HG03135 (cell line): ENCODE measurements at regions not wholly inside any gene's neighbourhood (a gene's known extent, or its start where the extent isn't known, plus 50 kb on each side); places are given as distances from the start of the nearest gene placed in this dataset.

ENCODE experiments used
- ATAC-seq: cut with Tn5 transposase; IDR thresholded peaks from one replicate; pipeline ENCODE4 v1.9.1; 2021; ENCODE audit warnings: mild to moderate bottlenecking, moderate library complexity; ENCODE audit not compliant: unreplicated experiment

DNA sequence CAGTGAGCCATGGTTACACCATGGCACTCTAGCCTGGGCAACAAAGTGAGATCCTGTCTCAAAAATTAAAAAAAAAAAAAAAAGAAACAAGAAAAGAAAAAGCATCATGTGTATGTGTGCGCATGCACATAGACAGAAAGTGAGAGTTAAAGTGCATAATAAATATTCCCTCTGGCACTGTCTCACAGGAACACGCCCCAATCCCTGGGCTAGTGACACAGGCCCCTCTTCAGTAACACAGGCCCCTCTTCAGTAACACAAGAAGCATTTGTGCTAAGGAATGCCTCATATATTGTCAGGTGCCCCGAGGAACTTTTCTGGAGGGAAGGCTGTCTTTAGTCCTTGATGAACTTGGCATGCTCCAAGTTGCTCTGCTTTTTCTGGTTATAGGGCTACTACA lies 57.5 kb downstream of the RPL27A start:
- ATAC-seq, result no peak

DNA sequence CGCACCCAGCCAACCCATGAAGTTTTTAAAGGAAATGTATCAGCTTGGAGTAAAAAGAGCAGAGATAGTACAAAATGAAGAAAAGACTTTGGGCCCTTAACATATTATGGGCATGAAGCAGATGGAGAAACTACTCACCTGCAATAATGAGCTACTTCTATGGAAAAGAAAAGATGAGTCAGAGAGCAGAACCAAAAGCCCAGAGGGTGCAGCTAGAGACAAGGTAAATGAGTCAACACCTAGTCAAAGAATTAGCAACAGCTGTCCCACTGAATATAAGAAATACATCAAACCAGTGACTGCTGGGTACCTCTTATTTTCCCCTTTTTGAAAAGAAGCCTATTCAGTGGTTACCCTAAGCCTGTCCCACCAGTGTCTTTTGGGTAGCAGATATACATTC lies 61.8 kb downstream of the RPL27A start:
- ATAC-seq, result no peak

DNA sequence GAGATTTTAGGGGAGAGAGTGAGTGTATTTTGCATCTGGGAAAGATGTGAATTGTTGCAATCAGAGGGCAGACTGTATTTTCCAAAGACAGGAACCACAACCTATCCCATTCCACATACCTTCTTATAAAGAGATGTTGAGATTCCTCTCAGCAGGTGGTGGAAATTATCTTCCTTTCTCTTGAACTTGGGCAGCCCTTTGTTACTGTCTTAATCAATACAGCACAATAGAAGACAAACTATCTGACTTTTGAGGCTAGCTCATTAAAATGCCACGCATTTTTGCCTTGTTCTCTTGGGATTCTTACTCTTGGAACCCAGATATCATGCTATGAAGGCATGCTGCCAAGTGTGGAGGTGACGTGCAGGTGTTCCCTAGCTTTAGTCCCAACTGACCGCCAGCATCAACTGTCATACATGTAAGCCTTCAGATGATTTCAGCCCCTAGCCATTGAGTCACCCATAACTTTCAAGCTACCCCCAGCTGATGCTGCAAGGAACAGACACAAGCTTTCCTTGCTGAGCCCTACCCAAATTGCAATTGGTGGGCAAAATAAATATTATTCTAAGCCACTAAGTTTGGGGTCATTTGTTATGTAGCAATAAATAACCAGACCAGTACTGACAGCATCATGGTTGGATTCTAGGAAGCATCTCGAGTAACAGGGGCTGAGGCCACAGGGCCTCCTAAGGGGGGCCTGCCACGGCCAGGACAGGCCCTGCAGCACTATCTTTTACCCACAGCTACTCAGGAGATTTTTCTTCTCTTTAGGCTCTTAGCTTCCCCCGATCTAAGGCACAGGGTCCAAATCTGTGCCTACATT lies 63.0 kb downstream of the RPL27A start:
- ATAC-seq, result no peak

DNA sequence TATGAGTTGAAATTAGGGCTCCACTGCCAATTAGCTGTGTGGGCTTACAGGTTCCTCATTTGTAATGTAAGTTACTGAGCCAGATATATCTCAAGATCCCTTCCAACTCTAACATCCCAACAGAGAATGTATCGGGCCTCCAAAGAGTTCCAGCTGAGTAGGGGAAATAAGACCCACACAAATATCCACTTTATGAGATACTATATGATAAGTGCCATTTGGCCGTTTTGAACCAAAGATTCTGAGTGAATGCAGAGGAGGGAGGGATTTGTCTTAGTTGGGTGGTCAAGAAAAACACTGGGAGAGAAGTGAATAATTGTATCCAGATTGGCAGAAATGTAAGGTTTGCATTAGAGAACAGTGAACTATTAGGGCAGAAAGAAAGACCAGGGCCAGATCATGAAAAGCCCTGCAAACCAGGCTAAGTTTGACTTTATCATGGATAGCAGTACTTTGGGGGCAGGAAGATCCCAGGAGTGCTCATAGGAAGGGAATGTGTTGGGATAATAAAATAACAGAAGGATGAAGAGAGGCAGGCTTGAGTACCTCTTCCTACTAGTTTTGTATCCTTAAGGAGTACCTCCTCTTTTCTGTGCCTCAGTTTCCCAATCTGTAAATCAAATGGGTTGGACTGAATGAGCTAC lies 63.9 kb downstream of the RPL27A start:
- ATAC-seq, result no peak

DNA sequence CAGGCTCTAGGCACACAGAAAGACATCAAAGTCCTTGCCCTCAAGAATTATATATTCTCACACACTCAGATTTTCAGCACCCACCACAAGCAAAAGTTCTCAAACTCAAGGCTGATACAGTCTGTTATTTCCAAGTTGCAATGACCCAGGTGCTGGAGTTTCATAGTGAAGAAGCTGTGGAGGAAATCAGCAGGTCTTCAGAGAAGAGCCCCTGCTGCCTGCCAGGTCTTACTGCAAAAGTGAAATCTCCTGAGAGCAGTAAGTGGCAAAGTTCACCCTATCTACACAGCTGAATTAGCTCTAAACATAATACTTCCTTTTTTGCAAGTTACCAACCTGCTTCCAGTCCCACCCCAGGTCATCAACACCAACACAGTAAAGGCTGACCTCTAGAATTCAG lies 64.6 kb downstream of the RPL27A start:
- ATAC-seq, result no peak

DNA sequence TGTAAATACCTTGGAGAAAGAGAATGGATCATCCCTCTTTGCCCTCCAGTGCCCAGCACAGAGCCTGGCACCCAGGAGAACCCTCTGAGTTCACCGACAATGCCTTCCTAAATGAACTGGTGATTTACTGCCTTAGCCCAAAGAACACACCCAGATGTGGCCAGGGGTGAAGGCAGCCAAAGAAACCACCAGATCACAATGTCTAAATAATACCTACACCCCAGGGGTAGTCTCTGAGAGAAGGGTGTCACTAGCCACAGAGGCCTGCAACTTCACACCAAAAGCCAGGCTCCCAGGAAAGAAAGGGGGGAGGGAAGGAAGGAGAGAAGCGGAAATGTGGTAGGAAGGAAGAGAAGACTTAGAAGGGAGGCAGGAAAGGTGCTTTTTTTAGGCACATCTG lies 65.7 kb downstream of the RPL27A start:
- ATAC-seq, result no peak

DNA sequence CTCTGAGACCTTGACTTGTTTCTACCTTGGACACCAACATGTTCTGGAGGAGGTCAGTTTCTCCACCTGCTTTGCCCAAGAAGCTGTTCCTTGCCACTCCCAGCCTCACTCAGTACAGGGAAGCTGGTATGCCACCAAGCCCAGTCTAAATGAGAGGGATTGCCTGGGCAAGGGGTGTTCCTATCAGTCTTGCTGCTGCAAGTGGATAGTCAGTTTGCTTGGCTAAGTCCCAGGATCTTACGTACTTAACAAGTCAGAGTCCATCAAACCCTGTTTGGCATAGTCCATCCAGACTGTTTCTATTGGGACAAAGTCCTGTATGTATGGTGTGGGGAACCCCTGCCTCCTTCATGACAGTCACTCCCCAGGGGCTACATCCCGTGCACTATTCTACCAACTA lies 66.6 kb downstream of the RPL27A start:
- no peak for ATAC-seq

DNA sequence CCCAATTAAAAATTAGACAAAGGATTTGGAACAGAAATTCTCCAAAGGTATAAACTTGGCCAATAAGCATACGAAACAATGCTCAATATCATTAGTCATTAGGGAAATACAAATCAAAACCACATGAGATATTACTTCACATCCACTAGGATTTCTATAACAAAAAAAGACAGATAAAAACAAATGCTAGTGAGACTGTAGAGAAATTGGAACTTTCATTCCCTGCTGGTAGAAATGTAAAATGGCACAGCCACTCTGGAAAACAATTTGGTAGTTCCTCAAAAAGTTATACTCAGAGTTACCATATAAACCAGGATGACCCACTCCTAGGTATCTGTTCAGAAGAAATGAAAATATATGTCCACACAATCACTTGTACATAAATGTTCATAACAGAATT lies 71.6 kb downstream of the RPL27A start:
- no peak for ATAC-seq

DNA sequence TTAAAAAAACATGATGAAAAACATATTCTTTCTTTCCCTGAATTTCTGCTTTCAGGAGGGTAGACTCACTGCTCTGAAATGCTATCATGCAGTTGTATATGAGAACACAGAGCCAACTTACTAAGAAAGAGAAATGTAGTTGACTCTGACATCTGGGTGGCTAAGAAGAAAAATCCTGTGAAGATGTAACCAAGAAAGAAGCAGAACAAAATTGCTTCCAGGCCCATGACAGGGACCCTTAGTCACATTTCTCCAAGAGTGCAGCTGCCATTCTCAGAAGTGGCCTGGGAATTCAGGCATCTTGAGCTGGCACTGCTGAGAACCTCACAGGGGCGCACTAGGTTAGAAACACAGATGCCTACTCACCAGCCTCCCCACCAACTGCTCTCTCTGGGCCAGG lies 73.6 kb downstream of the RPL27A start:
- no peak for ATAC-seq

DNA sequence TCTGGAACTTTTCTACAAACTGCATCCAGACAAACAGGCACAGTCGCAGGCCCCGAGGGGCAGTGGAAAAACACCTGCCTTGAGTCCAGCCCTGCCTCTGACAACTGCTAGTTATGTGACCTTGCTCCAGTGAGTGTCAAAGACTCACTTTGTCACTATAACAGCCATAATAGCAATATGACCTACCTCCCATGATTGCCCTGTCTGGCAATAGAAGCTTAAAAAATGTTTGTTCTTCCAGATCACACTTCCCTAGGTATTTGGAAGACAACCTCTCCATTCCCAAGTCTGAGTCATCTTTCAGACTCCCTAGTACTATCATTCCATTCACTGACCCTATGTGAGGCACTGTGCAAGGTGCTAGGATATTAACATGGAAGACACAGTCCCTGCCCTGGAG lies 74.5 kb downstream of the RPL27A start:
- ATAC-seq, result no peak

DNA sequence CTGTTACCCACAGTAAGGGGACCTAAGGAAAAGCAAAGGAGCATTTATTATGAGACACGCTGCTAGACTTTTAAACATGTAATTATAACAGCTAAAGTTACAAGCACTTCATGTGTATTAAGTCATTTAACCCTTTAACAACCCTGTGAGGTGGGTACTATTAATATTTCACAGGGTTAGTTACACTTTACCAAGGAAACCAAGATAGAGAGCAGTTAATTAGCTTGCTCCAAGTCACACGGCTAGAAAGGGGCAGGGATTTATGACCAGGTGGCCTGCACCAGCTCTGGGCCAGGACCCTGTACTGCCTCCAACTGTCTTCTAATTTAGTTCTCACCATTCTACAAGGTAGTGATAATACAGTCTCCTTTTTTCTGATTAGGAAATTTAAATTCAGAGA lies 74.9 kb downstream of the RPL27A start:
- ATAC-seq, result no peak

DNA sequence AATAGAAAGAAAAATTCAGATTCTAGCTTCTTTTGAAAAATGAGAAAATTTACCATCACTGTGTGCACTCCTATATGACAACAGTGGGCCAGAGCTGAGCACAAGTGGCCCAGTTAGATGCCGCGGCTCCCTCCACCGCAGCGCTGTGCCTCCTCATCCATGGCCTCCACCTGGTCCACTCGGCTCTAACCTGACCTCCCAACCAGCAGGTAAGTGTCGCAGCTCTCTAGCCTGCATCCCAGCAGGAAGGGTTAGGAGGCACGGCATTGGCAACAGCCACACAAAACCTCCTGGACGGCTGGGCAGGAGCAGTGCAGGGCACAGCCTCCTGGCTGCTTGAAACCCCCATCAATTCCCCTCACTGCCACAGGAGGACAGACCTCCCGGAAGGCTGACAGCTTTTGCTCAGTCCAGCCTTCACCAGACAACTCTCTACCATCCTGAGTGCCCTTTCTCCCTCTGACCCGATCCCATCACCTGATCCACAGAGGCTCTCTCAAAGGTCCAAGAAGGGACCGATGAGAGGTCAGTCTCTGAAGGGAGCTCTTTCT lies 76.1 kb downstream of the RPL27A start:
- ATAC-seq, result no peak

DNA sequence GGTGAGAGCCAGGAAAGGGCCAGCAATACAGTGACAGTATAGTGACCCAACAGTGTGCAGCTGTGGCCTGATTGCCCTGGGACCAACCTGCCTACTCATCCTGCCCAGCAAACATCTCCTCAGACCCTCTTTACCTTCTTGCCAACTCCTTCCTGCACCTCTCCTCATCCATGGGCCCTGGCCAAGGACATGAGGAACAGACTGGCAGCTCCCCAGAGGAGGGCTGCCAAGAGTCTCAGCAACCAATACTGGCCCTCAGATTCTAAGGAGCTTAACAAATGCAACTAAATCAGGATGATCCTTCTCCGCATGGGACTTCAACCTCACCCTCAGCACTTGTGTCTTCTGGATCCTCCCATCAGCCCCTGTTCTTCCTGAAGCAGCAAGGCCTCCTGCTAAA lies 77.0 kb downstream of the RPL27A start:
- no peak for ATAC-seq

DNA sequence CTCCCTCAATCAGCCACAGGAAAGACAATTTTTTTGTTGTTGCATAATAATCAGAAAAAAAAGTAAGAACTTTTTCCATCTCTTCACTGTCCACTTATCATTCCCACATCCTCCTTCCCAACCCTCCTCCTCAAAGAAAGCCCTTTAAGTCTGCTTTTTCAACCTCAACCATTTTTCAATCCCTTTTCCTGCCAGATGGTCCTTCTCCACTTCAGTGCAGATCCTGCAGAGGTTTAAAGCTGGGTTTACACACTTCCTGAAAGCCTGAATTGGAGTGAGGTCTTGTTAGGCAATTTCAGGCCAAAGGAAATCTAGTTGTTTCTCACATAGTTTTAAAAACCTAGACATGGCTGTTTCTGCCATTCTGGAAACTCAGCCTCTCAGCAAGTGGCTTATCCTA lies 78.3 kb downstream of the RPL27A start:
- no peak for ATAC-seq

DNA sequence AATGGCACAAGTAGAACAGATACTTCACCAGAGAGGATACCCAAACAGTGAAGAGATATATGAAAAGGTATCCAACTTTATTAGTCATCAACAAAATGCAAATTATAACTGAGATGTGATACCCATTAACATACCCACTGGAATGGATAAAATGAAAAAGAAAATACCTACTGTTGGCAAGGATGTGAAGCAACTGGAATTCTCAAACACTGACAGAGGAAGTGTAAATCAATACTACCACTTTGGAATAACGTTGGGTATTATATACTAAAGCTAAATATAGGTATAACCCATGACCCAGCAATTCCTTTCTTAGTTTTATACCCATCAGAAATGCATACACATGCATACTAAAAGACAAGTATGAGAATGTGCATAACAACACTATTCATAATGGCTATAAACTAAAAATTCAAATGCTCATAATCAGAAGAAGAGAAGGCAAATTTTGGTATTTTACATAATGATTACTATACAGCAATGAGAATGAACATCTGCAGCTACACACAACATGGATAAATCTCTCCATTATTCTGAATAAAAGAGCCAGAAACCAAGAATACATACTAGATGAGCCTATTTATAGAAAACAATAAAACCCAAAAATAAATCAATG lies 80.6 kb downstream of the RPL27A start:
- ATAC-seq, result no peak

DNA sequence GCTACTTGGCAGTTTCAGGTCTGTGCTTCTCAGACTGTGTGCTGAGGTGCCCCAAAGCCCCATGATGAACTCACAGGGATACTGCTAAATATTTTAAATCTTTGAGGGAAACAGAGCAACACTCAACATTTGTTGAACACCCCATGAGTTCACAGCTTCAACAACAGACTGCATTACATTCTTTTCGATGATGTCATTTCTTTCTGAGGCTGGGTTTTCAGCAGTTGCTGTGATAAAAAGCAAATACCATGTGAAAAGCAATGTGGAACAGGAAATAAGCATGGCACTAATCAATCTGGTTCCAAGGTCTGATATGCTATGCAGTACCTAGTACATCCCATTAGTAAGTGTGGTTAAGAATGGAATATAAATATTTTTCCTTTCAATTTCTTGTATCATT lies 82.7 kb downstream of the RPL27A start:
- no peak for ATAC-seq

DNA sequence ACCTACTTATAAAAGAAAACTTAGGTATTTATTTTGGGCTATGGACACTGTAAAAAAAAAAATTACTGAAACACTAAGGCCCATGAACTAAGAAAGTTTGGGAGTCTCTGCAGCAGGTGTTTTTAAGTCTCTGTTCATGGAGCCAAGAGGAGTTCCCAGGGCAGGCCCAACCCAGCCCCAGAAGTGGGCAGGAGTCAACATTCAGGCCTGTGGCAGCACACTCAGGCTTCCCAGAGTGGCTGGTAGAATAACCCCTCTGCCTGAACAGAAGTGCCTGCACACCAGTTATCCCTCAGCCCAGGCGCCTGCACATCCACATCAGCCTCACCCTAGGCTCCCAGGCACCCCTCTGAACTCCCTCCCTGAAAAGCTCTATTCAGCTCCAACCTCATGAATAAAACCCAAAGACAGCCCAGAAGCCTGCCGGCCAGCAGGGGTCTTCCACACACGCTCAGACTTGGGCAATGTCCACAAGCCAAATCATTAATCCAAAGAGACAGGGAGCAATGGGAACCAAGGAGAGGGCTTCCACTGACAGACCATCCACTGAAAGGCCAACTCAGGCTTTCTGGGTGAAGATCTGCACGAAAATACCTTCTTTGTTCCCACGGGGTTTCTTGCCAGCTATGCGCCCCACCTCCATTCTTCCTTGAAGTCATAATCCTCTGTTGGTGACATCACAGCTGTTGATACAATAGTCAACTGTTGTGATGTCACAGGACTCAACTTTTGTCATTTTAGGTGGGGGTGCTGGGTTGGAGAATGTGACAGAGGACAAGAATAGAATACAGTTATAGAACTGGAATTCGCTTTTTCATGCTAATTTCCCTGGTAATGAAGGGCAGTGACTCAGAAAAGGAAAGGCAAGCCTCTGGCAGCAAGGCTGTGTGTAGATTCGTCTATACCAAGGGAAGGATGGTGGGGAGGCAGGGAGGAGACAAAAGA lies 83.7 kb downstream of the RPL27A start:
- no peak for ATAC-seq

DNA sequence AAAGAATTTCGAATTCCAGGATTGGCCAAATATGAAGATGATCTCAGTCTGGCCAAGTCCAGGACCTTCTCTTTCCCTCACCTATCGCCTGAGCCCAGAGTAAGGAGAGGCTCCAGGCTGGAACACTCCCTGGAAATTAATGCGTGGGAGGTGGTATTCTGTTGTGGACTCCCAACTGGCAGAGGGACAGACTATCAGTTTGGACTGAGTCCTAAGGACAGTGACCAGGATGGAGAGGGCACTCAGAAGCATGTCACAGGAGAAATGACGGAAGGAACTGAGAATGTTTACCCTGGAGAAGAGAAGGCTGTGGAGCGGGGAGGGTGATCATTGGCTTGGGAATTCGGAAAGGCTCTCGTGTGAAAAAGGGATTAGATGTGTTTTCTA lies 84.4 kb downstream of the RPL27A start:
- no peak for ATAC-seq

DNA sequence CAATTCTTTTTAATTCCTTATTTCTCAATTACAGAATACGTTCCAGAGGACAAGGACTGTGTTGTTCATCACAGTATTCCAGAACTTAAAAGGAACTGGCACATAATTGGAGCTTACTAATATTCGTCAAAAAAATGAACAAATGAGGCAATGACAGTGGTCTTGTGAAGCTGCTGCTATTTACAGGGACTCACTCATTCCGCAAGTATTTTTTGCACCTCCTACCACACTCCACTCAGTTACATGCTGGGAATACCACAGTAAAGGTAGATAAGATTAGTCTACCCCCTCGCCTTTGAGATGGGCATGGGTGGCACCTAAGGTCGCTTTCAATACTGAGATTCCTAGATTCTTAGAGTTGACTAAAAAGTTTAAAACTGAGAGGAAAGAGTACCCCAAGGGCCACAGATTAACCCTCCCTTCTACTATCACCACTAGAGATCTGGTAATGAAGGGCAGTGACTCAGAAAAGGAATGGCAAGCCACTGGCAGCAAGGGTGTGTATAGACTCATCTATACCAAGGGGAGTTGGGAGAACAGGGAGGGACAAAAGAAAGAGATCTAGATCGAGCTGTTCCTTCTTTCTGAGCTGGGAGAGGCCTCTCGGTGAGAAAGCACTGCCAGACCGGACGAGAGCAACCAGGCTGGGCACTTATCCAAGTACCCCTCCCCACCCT lies 85.0 kb downstream of the RPL27A start:
- no peak for ATAC-seq

DNA sequence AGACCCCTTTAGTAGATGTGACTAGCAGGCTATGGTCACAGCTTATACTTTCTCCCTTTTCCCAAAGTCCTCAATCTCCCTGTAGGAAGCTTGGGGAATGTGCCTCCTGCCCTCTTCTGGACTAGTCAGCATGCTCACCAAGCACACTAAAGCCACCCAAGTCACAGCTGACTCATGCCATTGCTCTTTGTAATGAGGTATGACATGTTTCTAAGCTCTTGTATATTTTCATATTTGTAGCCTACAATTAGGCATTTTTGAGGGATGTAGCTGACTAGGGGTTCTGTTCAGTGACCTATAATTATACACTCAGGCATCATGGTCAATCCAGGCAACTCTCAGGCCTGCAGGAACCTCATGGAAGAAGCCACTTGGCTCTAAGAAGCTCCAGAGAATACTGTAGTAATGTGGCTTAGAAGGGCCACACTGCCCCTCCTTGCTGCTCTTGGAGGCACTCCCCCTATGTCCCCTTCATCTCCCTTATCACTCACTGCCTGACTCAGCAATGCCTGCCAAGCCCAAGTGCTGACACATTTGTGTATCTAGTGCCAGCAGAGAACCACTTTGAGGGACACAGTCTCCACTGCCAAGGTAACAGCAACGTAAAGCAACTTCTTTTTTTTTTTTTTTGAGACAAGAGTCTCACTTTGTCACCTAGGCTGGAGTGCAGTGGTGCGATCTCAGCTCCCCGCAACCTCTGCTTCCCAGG lies 86.2 kb downstream of the RPL27A start:
- no peak for ATAC-seq
